Lung (tissue), 11 donors: ENCODE measurements at regions not wholly inside any gene's neighbourhood (a gene's known extent, or its start where the extent isn't known, plus 50 kb on each side); places are given as distances from the start of the nearest gene placed in this dataset.
A peak's percentile ranks its signal among the peaks of the same experiment; 100 is the strongest.

Source experiments
- ATAC-seq: fragments of 200-7000 bp; cut with Tn5 transposase; one replicate; pipeline ENCODE4 v1.9.1; 2020; ENCODE audit warnings: moderate number of reproducible peaks; ENCODE audit not compliant: insufficient read depth, low FRiP score
- DNase-seq, 3 donors: peaks; one replicate each; pipeline ENCODE4 v3.0.0-alpha.2; 2013 to 2017
- H3K27ac ChIP-seq, 2 donors: one replicate each; pipeline ENCODE4 v1.5.1; 2013; ENCODE audit warnings: mild to moderate bottlenecking in 2 of 2, moderate library complexity in 2 of 2, control low read depth in 1 of 2, inconsistent platforms in 1 of 2, low read depth in 1 of 2, low read length in 1 of 2
- H3K27me3 ChIP-seq, 3 donors: one replicate each; pipeline ENCODE4 v1.5.1; 2013; ENCODE audit warnings: low read length in 2 of 3; ENCODE audit not compliant: control insufficient read depth in 3 of 3, insufficient read depth in 3 of 3
- H3K36me3 ChIP-seq, 4 donors: one replicate each; pipeline ENCODE4 v1.5.1; 2013; ENCODE audit warnings: low read length in 4 of 4, mild to moderate bottlenecking in 1 of 4, moderate library complexity in 1 of 4; ENCODE audit not compliant: control insufficient read depth in 4 of 4, insufficient read depth in 4 of 4
- H3K4me1 ChIP-seq, 5 donors: one replicate each; pipeline ENCODE4 v1.5.1; 2013; ENCODE audit warnings: low read length in 5 of 5, mild to moderate bottlenecking in 2 of 5, moderate library complexity in 1 of 5; ENCODE audit not compliant: control insufficient read depth in 5 of 5, insufficient read depth in 5 of 5
- H3K4me3 ChIP-seq: one replicate; pipeline ENCODE4 v1.5.1; 2013; ENCODE audit warnings: mild to moderate bottlenecking, control low read depth, moderate library complexity
- H3K9ac ChIP-seq, 2 donors: one replicate each; pipeline ENCODE4 v1.5.1; 2013; ENCODE audit warnings: low read length in 2 of 2, control low read depth in 1 of 2; ENCODE audit not compliant: insufficient read depth in 1 of 2
- H3K9me3 ChIP-seq, 4 donors: one replicate each; pipeline ENCODE4 v1.5.1; 2013; ENCODE audit warnings: low read length in 3 of 4, mild to moderate bottlenecking in 1 of 4, moderate library complexity in 1 of 4; ENCODE audit not compliant: control insufficient read depth in 4 of 4, insufficient read depth in 3 of 4
- CTCF ChIP-seq: IDR thresholded peaks from 2 replicates; pipeline ENCODE4 v1.5.1; 2012; ENCODE audit warnings: mild to moderate bottlenecking; ENCODE audit errors: control extremely low read depth, extremely low read depth
- WGBS, 2 donors: extraction: QIAGEN DNeasy Blood & Tissue Kit; methylation state at CpG; one replicate each; pipeline ENCODE4 v1.1.7; 2013; 5-methylcytosine and 5-hydroxymethylcytosine counted together
- donor health status: control.
- donor health status: control.
- donor health status: Bipolar disorder and iron deficiency.
- donor health status: healthy.
- donor health status: DM: yes; HTN: yes; CAD: no.

GRCh38 chr18:22790545-22791309 is 142.4 kb upstream of the RBBP8 start:
- no peak for ATAC-seq
- no peak for TF ChIP-seq CTCF
- H3K27ac ChIP-seq = no peak overlapping the region
- no peak overlapping the region for H3K4me3 ChIP-seq
- DNase-seq = peak; percentile 28 to 69 (median 63)
- WGBS, 2 donors = 43 to 45% methylated on average over 4 of the region's 4 CpGs
- no peaks in the 10 kb centered on the region for H3K27me3 ChIP-seq
- peaks cover 0 to 21% (median 0%) of the 10 kb centered on the region in 5 donors for H3K4me1 ChIP-seq
- H3K36me3 ChIP-seq = no peaks in the 10 kb centered on the region
- H3K9ac ChIP-seq = no peak overlapping the region
- H3K9me3 ChIP-seq = no peaks in the 10 kb centered on the region

GRCh38 chr18:22791310-22791610 is 141.9 kb upstream of the RBBP8 start:
- peaks cover 0 to 21% (median 0%) of the 10 kb centered on the region in 5 donors for H3K4me1 ChIP-seq
- peak; percentile 25 to 79 (median 78) for DNase-seq
- no peaks in the 10 kb centered on the region for H3K27me3 ChIP-seq
- H3K27ac ChIP-seq = no peak overlapping the region
- WGBS, 2 donors = 55 to 67% methylated on average over 2 of the region's 2 CpGs
- ATAC-seq = no peak
- TF ChIP-seq CTCF = no peak
- no peaks in the 10 kb centered on the region for H3K36me3 ChIP-seq
- H3K4me3 ChIP-seq = no peak overlapping the region
- no peaks in the 10 kb centered on the region for H3K9me3 ChIP-seq
- no peak overlapping the region for H3K9ac ChIP-seq

DNA sequence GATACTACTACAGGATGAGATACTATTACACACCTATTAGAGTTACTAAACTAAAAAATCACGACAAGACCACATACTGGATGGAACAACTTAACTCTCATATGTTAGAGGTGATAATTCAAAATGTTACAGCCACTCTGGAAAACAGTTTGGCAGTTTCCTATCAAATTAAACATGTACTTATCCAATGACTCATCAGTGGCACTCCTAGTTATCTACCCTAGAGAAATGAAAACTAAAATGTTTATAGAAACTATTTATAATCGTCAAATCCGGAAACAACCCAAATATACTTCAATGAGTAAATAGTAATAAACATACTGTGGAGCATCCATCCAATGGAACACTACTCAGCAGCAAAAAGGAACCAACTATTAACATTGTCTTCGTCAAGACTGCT is 137.0 kb upstream of the RBBP8 start:
- no peak for ATAC-seq

More for the DNA sequence above, 137.0 kb upstream of the RBBP8 start:
- no peak overlapping the region for H3K9ac ChIP-seq
- no peak overlapping the region for H3K27ac ChIP-seq
- 59 to 73% methylated on average over 4 of the region's 4 CpGs for WGBS, 2 donors
- no peaks in the 10 kb centered on the region for H3K9me3 ChIP-seq
- no peak for TF ChIP-seq CTCF
- no peaks in the 10 kb centered on the region for H3K27me3 ChIP-seq
- H3K36me3 ChIP-seq = no peaks in the 10 kb centered on the region
- no peak overlapping the region for H3K4me3 ChIP-seq
- DNase-seq = no peak
- H3K4me1 ChIP-seq = peaks cover 0 to 12% (median 0%) of the 10 kb centered on the region in 5 donors
